ENCODE measurements at regions not wholly inside any gene's neighbourhood (a gene's known extent, or its start where the extent isn't known, plus 50 kb on each side); places are given as distances from the start of the nearest gene placed in this dataset.

- Histone ChIP-seq H2AFZ (ENCODE audit: insufficient read depth, low read depth, low read length, poor library complexity, severe bottlenecking) (no peak overlapping the region), H4K20me1 (ENCODE audit: insufficient read depth, low read length) (no peaks in the 10 kb centered on the region), H3K9ac (ENCODE audit: insufficient read depth, low read length, poor library complexity, severe bottlenecking) (no peak overlapping the region), H3K36me3 (replicated peaks in 1 of 2; ENCODE audit: control insufficient read depth in 1 of 2, insufficient read depth in 2 of 2, low read length in 2 of 2) (no peaks in the 10 kb centered on the region), H3K79me2 (ENCODE audit: insufficient read depth, low read length) (no peaks in the 10 kb centered on the region), H3K4me3 (replicated peaks in 1 of 3; ENCODE audit: low read depth in 2 of 3, low read length in 3 of 3) (no peak overlapping the region), H3K27ac (ENCODE audit: low read depth in 1 of 2, low read length in 2 of 2) (no peak overlapping the region), H3K4me1 (ENCODE audit: control insufficient read depth in 1 of 2, insufficient read depth in 2 of 2, low read length in 2 of 2) (no peaks in the 10 kb centered on the region), H3K9me3 (replicated peaks in 1 of 2; ENCODE audit: control insufficient read depth in 1 of 2, insufficient read depth in 1 of 2, low read length in 2 of 2) (no peaks in the 10 kb centered on the region), H3K4me2 (replicated peaks; ENCODE audit: extremely low read depth, low read length, poor library complexity, severe bottlenecking) (no peak overlapping the region), H3K27me3 (ENCODE audit: control insufficient read depth in 2 of 2, insufficient read depth in 2 of 2, low read length in 2 of 2) (peaks cover 2% of the 10 kb centered on the region in 2 donors)
- peak; percentile 3 to 31 (median 29) for DNase-seq
- intact Hi-C loops (cut with micrococcal nuclease), result no loop called here
- H3K4me1 Mint-ChIP-seq, result peaks cover 7% of the 10 kb centered on the region
- peaks cover 5 to 14% (median 6%) of the 10 kb centered on the region in 3 donors for H3K27me3 Mint-ChIP-seq (ENCODE audit: low read depth in 3 of 3)
- peaks cover 0 to 2% (median 0%) of the 10 kb centered on the region in 7 donors for H3K9me3 Mint-ChIP-seq
- peak overlapping the region in 1 of 7 donors; percentile 73 for H3K27ac Mint-ChIP-seq
- 67% methylated on average over 6 of the region's 8 CpGs for WGBS (ENCODE audit: insufficient coverage)
- H3K4me3 Mint-ChIP-seq, result no peak overlapping the region
- TF ChIP-seq CTCF (IDR thresholded peaks at IDR 0.05), result no peak
- H3K36me3 Mint-ChIP-seq, result no peaks in the 10 kb centered on the region
Observed at GRCh38 chr9:38118862-38119438, 49.9 kb upstream of the SHB start.

Small RNA genes in the stretch of these regions (small RNA-seq; reads per million reads assigned to genes)
- gene RF00096 (ENCODE audit: insufficient read length, low read depth), result 3.1 reads per million, percentile 24 among the genes with 10 or more reads in this experiment

Measured in CD14-positive monocyte (primary cell).